CD8-positive, alpha-beta memory T cell (primary cell): ENCODE measurements at regions not wholly inside any gene's neighbourhood (a gene's known extent, or its start where the extent isn't known, plus 50 kb on each side); places are given as distances from the start of the nearest gene placed in this dataset.
A peak's percentile ranks its signal among the peaks of the same experiment; 100 is the strongest.
"Not testable (repeated sequence)": the region's sequence is repeated elsewhere in the genome, so short reads cannot be mapped to it uniquely, and the experiment has no call there.

ENCODE experiments used
- CTCF ChIA-PET: fragments of 350-600 bp; sonication (Branson Sonifier 250); formaldehyde crosslinking; loops from one replicate; lab custom pipeline; 2021; ENCODE audit warnings: antibody characterized with exemption; lab: Charles Lee
- POLR2A ChIA-PET: fragments of 350-600 bp; sonication (Branson Sonifier 250); formaldehyde crosslinking; loops from one replicate; lab custom pipeline; 2021; ENCODE audit warnings: antibody characterized with exemption; lab: Charles Lee
- DNase-seq, 5 donors: peaks; one replicate each; pipeline versions ENCODE4 v3.0.0 to v3.0.0-alpha.2; 2020 to 2022; ENCODE audit warnings: mixed read lengths in 1 of 5
- H3K27ac ChIP-seq: one replicate; pipeline ENCODE4 v1.7.0; 2013; ENCODE audit warnings: low read depth, mild to moderate bottlenecking, low read length, moderate library complexity
- H3K27me3 ChIP-seq: 2 replicates; pipeline ENCODE4 v1.7.0; 2013; ENCODE audit warnings: low read length, mild to moderate bottlenecking; ENCODE audit not compliant: insufficient read depth, poor library complexity, severe bottlenecking
- H3K36me3 ChIP-seq: 2 replicates; pipeline ENCODE4 v1.7.0; 2013; ENCODE audit warnings: mild to moderate bottlenecking, low read length, moderate library complexity; ENCODE audit not compliant: insufficient read depth
- H3K4me1 ChIP-seq: 2 replicates; pipeline ENCODE4 v1.7.0; 2013; ENCODE audit warnings: mild to moderate bottlenecking, low read length, moderate library complexity; ENCODE audit not compliant: insufficient read depth
- H3K4me3 ChIP-seq: 2 replicates; pipeline ENCODE4 v1.7.0; 2013; ENCODE audit warnings: mild to moderate bottlenecking, low read length
- H3K9me3 ChIP-seq: 2 replicates; pipeline ENCODE4 v1.7.0; 2013; ENCODE audit warnings: mild to moderate bottlenecking, low read length
- H3K27ac Mint-ChIP-seq, 8 donors: one replicate each; pipeline ENCODE4 v1.8.0; 2020 to 2021; ENCODE audit warnings: mixed read lengths in 8 of 8, mild to moderate bottlenecking in 6 of 8, inconsistent platforms in 3 of 8, moderate library complexity in 3 of 8
- H3K27me3 Mint-ChIP-seq, 2 donors: one replicate each; pipeline ENCODE4 v1.8.0; 2020 to 2021; ENCODE audit warnings: mixed read lengths in 2 of 2, mild to moderate bottlenecking in 1 of 2, moderate library complexity in 1 of 2
- H3K36me3 Mint-ChIP-seq, 3 donors: one replicate each; pipeline ENCODE4 v1.8.0; 2020 to 2021; ENCODE audit warnings: mixed read lengths in 3 of 3, inconsistent platforms in 1 of 3, mild to moderate bottlenecking in 1 of 3
- H3K4me1 Mint-ChIP-seq, 3 donors: one replicate each; pipeline ENCODE4 v1.8.0; 2020 to 2021; ENCODE audit warnings: mixed read lengths in 3 of 3, inconsistent platforms in 1 of 3, mild to moderate bottlenecking in 1 of 3
- H3K4me3 Mint-ChIP-seq, 7 donors: one replicate each; pipeline ENCODE4 v1.8.0; 2020 to 2021; ENCODE audit warnings: mixed read lengths in 7 of 7, mild to moderate bottlenecking in 6 of 7, moderate library complexity in 4 of 7, inconsistent platforms in 2 of 7
- H3K9me3 Mint-ChIP-seq, 5 donors: one replicate each; pipeline ENCODE4 v1.8.0; 2020 to 2022; ENCODE audit warnings: mixed read lengths in 5 of 5, mild to moderate bottlenecking in 3 of 5, moderate library complexity in 2 of 5, inconsistent platforms in 1 of 5

DNA sequence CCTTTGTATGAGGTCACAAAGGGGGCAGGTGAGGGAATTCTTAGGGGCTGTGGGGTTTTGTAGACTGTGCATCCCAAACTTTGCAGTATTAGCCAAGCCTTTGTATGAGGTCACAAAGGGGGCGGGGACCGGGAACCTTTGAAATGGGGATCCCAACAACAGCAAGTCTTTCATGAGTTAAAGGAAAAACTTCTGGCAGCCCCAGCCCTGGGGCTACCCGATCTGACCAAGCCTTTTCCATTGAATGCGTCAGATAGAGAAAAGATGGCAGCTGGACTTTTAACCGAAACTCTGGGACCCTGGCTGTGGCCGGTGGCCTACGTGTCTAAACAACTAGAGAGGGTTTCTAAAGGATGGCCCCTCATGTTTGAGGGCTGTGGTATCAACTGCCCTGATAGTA lies 79.0 kb upstream of the RUBCNL start:
- DNase-seq, H3K36me3 Mint-ChIP-seq, CTCF ChIA-PET, H3K36me3 ChIP-seq, H3K27ac ChIP-seq, H3K27ac Mint-ChIP-seq, H3K27me3 ChIP-seq, H3K4me1 Mint-ChIP-seq, H3K27me3 Mint-ChIP-seq, H3K9me3 ChIP-seq, H3K4me3 ChIP-seq, H3K9me3 Mint-ChIP-seq, H3K4me3 Mint-ChIP-seq, H3K4me1 ChIP-seq, POLR2A ChIA-PET: not testable (repeated sequence)

DNA sequence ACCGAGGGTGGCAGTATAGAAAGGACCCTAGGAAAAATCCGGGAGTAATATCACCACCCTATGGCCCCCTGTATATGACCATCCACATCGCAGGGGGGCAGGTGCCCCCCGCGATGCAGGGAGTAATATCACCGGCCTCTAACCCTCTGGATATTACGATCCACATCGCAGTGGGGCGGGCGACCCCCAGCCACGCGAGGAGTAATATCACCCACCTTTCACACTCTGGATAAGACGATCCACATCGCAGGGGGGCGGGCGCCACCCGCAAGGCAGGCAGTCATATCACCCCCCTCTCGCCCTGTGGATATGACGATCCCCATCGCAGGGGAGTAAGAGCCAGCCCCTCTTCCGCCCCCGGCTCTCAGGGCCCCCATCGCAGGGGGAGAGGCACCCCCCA lies 76.7 kb upstream of the RUBCNL start:
- Mint-ChIP-seq H3K4me3 (no peak overlapping the region), H3K27me3 (peaks cover 7 to 11% of the 10 kb centered on the region in 2 donors), H3K9me3 (peaks cover 0 to 4% (median 3%) of the 10 kb centered on the region in 5 donors), H3K36me3 (no peaks in the 10 kb centered on the region), H3K4me1 (no peaks in the 10 kb centered on the region), H3K27ac (no peak overlapping the region)
- ChIA-PET POLR2A (no interaction called here), CTCF (no interaction called here)
- Histone ChIP-seq H3K27ac (no peak overlapping the region), H3K27me3 (no peaks in the 10 kb centered on the region), H3K4me3 (no peak overlapping the region), H3K4me1 (no peaks in the 10 kb centered on the region), H3K9me3 (no peaks in the 10 kb centered on the region), H3K36me3 (no peaks in the 10 kb centered on the region)
- DNase-seq = no peak

DNA sequence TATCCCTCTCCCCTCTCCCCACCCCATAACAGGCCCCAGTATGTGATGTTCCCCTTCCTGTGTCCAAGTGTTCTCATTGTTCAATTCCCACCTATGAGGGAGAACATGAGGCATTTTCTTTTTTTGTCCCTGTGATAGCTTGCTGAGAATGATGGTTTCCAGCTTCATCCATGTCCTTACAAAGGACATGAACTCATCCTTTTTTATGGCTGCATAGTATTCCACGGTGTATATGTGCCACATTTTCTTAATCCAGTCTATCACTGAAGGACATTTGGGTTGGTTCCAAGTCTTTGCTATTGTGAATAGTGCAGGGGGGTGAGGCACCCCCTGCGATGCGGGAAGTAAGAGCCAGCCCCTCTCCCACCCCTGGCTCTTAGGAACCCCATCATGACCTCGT lies 73.2 kb upstream of the RUBCNL start:
- H3K27me3 ChIP-seq, DNase-seq, H3K36me3 ChIP-seq, H3K36me3 Mint-ChIP-seq, H3K4me3 Mint-ChIP-seq, POLR2A ChIA-PET, H3K27ac Mint-ChIP-seq, H3K9me3 Mint-ChIP-seq, CTCF ChIA-PET, H3K4me1 ChIP-seq, H3K4me1 Mint-ChIP-seq, H3K27ac ChIP-seq, H3K9me3 ChIP-seq, H3K4me3 ChIP-seq: not testable (repeated sequence)
- H3K27me3 Mint-ChIP-seq = peaks cover 5 to 18% of the 10 kb centered on the region in 2 donors

DNA sequence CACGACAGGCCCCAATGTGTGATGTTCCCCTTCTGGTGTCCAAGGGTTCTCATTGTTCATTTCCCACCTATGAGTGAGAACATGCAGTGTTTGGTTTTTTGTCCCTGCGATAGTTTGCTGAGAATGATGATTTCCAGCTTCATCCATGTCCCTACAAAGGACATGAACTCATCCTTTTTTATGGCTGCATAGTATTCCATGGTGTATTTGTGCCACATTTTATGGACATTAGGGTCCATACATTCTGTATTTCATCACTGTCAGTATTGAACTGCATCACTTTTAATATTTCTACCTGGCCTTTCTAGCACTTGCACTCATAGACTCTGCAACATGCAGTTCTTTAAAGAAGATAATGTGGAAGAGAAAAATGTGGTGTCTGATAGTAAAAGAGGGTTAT lies 70.2 kb upstream of the RUBCNL start:
- H3K36me3 Mint-ChIP-seq, H3K27me3 ChIP-seq, H3K27ac Mint-ChIP-seq, H3K27ac ChIP-seq, H3K36me3 ChIP-seq, CTCF ChIA-PET, H3K4me3 ChIP-seq, H3K4me1 ChIP-seq, DNase-seq, H3K4me1 Mint-ChIP-seq, H3K4me3 Mint-ChIP-seq, H3K9me3 ChIP-seq, H3K9me3 Mint-ChIP-seq, POLR2A ChIA-PET: not testable (repeated sequence)
- H3K27me3 Mint-ChIP-seq = peaks cover 5 to 18% of the 10 kb centered on the region in 2 donors

GRCh38 chr13:46455924-46456323 lies 68.9 kb upstream of the RUBCNL start:
- H3K36me3 ChIP-seq, POLR2A ChIA-PET, H3K27ac Mint-ChIP-seq, H3K4me3 ChIP-seq, H3K27ac ChIP-seq, H3K4me1 Mint-ChIP-seq, H3K36me3 Mint-ChIP-seq, CTCF ChIA-PET, H3K9me3 Mint-ChIP-seq, H3K4me1 ChIP-seq, DNase-seq, H3K9me3 ChIP-seq, H3K27me3 ChIP-seq, H3K4me3 Mint-ChIP-seq: not testable (repeated sequence)
- peaks cover 5 to 17% of the 10 kb centered on the region in 2 donors for H3K27me3 Mint-ChIP-seq

DNA sequence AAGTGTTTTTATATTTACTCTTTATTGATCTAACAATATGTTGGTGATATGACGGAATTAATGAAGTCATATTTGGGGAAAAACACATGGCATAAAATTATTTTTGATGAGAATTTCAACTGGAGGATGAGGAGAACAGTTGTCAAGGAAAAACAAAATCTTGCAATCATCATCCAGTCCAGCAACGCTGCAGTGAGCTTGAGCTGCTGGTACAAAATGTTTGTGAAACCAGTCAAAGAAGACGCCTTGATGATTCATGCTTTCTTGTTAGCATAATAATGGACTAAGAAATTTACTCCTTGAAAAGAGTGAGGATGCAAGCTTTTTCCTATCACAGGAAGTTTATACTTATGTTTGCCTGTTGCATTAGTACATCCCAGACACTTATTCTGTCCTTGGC lies 64.1 kb upstream of the RUBCNL start:
- DNase-seq, H3K27me3 ChIP-seq, H3K4me1 Mint-ChIP-seq, H3K27me3 Mint-ChIP-seq, H3K4me3 Mint-ChIP-seq, H3K27ac ChIP-seq, H3K36me3 ChIP-seq, H3K36me3 Mint-ChIP-seq, CTCF ChIA-PET, H3K4me1 ChIP-seq, H3K27ac Mint-ChIP-seq, H3K9me3 Mint-ChIP-seq, POLR2A ChIA-PET, H3K4me3 ChIP-seq, H3K9me3 ChIP-seq: not testable (repeated sequence)

DNA sequence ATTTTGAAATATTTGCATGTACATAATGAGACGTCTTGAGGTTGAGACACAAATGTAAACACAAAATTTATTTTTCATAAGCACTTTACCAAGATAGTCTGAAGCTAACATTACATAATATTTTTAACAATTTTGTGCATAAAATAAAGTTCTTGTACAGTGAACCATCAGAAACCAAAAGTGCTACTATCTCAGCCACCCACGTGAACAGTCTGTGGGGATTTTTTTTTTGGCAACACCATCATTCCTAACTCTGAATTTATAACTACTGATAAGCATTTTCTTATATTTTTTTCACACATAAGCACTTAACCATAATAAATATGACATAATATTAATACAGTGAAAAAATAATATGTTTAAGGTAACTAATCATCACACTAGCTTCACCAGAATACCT lies 62.9 kb upstream of the RUBCNL start:
- H3K27me3 Mint-ChIP-seq, H3K4me3 ChIP-seq, H3K27me3 ChIP-seq, CTCF ChIA-PET, H3K4me1 ChIP-seq, POLR2A ChIA-PET, H3K9me3 Mint-ChIP-seq, H3K36me3 ChIP-seq, H3K27ac Mint-ChIP-seq, H3K27ac ChIP-seq, H3K9me3 ChIP-seq, H3K4me1 Mint-ChIP-seq, H3K4me3 Mint-ChIP-seq, H3K36me3 Mint-ChIP-seq, DNase-seq: not testable (repeated sequence)

GRCh38 chr13:46448148-46448547 lies 61.1 kb upstream of the RUBCNL start:
- CTCF ChIA-PET, H3K4me3 ChIP-seq, DNase-seq, H3K4me3 Mint-ChIP-seq, H3K27ac ChIP-seq, H3K9me3 ChIP-seq, POLR2A ChIA-PET, H3K27ac Mint-ChIP-seq, H3K27me3 ChIP-seq, H3K36me3 Mint-ChIP-seq, H3K36me3 ChIP-seq, H3K9me3 Mint-ChIP-seq, H3K4me1 Mint-ChIP-seq, H3K4me1 ChIP-seq: not testable (repeated sequence)
- peaks cover 5 to 12% of the 10 kb centered on the region in 2 donors for H3K27me3 Mint-ChIP-seq

DNA sequence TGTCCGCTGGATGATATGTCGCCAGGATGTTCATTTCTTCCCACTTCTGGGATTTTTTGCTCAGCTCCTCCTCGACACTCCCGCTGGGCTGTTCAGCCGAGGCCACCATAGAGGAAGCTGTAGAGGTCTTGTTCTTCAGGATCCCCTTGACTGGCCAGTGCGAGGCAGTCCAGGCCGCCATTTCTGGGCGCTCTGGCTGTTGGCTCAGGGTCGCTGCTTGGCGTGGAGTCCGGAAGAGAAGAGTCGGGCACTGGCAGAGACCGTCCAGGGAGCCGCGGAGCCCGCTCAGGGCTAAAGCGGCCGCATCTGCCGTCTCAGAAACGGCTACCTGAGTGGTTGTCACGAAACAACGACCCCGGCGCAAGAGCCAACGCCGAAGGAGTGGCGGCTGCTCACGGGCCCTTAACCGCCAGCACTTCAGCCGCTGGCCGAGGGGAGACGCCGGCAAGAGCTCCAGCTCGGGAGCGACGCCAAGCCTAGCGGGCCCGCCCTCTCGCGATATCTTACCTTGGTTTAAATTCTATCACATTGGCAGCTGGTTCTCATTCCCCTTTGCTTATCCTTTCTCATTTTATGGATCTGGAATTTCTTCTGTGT lies 50.9 kb upstream of the RUBCNL start:
- H3K4me1 ChIP-seq, H3K9me3 ChIP-seq, H3K9me3 Mint-ChIP-seq, H3K4me1 Mint-ChIP-seq, CTCF ChIA-PET, H3K27me3 ChIP-seq, H3K4me3 ChIP-seq, H3K36me3 ChIP-seq, H3K27ac Mint-ChIP-seq, H3K27ac ChIP-seq, H3K36me3 Mint-ChIP-seq, H3K4me3 Mint-ChIP-seq: not testable (repeated sequence)
- H3K27me3 Mint-ChIP-seq = peaks cover 11 to 25% of the 10 kb centered on the region in 2 donors
- POLR2A ChIA-PET = interaction anchor here (0.5 kb wide), 1 partner anchor 624 kb away, joined by 3 read pairs; no protein-coding TSS in a partner anchor
- peak in 1 of 5 donors; percentile 38 for DNase-seq
